NAMALWA (cell line): ENCODE measurements at regions not wholly inside any gene's neighbourhood (a gene's known extent, or its start where the extent isn't known, plus 50 kb on each side); places are given as distances from the start of the nearest gene placed in this dataset.
A peak's percentile ranks its signal among the peaks of the same experiment; 100 is the strongest.
"Not testable (repeated sequence)": the region's sequence is repeated elsewhere in the genome, so short reads cannot be mapped to it uniquely, and the experiment has no call there.

Source experiments
- DNase-seq: peaks from one replicate; pipeline ENCODE4 v3.0.0-alpha.2; 2015; ENCODE audit warnings: low spot score

DNA sequence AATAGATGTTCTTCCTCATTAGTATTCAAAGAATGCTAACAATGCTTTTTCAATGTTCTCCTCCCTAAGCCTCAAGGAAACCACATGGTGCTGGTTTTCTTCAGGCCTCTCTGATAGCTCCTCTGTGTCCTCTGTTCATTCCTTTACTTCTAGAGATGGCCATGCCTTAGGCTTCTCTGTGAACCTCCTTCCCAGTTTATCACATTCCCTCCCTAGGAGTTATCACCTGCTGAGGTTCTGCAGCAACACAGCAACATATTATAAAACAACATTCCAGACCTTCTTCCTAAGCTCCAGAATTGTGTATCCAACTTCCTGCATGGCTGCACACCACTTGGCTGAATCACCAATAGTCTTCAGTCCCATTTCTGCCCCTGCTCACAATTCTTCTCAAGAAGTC is 325.5 kb downstream of the IRS1 start:
- DNase-seq: no peak

DNA sequence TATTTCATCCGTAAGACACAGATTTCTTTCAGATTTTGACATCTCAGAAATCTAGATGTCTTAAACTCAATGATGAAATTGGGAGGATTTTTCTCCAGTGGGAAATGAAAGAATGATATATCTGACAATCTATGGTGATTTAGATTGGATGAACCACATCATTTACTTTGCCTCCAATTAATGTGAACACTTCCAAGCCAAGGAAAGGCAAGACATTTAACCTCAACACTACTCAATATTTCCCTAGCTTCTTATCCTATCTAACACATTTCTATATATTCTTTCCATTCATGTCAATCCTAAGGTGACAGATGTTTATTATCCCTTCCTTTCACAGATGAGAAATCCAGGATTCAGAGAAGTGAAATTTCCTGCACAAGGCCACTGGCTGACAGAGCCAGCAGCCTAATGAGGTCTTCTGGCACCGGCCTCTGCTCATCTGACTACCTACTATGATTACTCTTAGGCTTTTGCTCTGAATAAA is 327.6 kb downstream of the IRS1 start:
- DNase-seq: no peak

DNA sequence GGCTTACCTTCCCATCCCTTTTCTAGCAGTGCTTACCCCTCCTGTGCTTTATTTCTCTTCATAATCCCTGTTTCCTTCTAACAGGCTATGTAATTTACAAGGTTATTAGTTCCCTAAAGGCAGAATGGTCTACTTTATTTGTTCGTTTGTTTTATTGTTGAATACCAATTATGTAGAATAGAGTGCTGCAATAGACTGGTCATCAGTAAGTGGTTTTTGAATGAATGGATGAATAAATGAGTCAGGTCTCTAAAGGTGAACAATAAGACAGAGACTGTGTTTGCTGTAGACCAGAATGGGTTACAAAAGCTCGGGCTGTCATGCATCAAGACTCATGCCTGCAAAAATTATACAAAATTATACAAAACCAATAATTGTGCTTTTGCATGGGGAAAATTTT is 332.0 kb downstream of the IRS1 start:
- no peak for DNase-seq

- DNase-seq: no peak
Observed at GRCh38 chr2:226467221-226467620, 332.4 kb downstream of the IRS1 start.

DNA sequence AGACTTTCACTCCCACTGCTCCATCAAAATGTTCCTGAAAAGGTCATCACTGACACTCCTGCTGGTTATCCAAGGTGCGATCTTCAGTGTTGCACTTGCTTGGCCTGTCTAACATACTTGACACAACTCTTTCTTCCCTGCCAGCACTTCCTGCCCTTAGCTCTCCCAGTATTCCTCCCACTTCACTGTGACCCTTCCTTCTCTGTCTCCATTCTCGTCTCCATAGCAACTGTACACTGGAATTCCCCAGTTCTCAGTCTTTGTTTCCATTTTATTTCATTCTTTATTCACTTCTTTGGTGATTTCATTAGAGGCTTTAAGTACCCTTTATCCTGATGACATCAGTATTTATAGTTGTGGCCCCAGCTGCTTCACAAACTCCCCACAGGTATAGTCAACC is 333.0 kb downstream of the IRS1 start:
- no peak for DNase-seq

- DNase-seq: no peak
Observed at GRCh38 chr2:226466124-226466523, 333.5 kb downstream of the IRS1 start.

GRCh38 chr2:226464380-226464779 is 335.2 kb downstream of the IRS1 start:
- DNase-seq: no peak

GRCh38 chr2:226463154-226463553 is 336.5 kb downstream of the IRS1 start:
- DNase-seq: no peak

GRCh38 chr2:226461981-226462380 is 337.6 kb downstream of the IRS1 start:
- no peak for DNase-seq

GRCh38 chr2:226456144-226456543 is 343.5 kb downstream of the IRS1 start:
- DNase-seq: not testable (repeated sequence)

GRCh38 chr2:226452768-226453167 is 346.9 kb downstream of the IRS1 start:
- DNase-seq: no peak

DNA sequence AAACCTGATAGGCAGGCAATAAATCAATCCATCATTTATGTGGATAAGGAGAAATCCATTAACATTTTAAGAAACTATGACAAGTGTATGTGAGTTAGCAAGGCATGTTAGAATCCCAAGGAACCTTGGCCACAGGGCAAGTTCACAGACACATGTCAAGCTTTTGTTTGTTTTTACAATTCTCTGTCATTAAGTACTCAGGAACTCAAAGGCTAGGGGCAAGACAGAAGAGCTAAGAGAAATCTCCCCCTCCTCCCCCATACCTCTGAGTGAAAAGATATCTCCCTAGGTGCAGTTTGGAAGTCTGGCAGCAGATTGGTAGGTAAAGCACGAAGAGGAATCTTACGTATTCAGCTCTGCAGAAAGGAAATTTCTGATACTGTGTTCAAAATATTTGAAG is 348.1 kb downstream of the IRS1 start:
- no peak for DNase-seq

- DNase-seq: no peak
Observed at GRCh38 chr2:226450141-226450540, 349.5 kb downstream of the IRS1 start.

GRCh38 chr2:226447338-226448300 is 352.0 kb downstream of the IRS1 start:
- DNase-seq: no peak

DNA sequence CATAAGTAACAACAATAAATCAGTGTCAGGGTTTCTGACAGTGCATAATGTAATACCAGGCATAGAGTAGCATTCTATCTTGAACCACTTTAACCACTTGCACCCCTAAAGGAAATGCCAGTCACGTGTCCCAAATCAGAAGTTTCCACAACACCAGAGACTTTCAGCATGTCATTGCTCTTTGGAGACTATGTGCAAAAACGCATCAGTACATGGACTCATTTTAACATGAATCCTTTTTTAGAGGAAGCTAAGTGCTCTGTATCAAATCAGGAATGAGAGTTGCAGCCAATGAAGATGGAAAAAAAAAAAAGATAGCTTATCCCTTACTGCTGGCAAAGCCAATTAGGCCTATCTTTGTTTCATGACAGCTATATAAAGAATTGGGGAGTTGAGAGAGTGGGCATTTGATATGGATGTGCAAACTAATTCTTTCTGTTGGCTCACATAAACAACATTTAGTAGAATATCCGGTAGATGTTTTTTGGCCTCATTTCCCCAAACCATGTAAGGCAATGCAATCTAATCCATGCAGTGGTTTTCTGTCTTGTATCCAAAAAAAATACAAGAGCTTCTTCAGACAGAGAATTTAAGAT is 353.1 kb downstream of the IRS1 start:
- no peak for DNase-seq

GRCh38 chr2:226445216-226445861 is 354.3 kb downstream of the IRS1 start:
- DNase-seq: no peak

- DNase-seq: no peak
Observed at GRCh38 chr2:226443112-226443511, 356.5 kb downstream of the IRS1 start.

DNA sequence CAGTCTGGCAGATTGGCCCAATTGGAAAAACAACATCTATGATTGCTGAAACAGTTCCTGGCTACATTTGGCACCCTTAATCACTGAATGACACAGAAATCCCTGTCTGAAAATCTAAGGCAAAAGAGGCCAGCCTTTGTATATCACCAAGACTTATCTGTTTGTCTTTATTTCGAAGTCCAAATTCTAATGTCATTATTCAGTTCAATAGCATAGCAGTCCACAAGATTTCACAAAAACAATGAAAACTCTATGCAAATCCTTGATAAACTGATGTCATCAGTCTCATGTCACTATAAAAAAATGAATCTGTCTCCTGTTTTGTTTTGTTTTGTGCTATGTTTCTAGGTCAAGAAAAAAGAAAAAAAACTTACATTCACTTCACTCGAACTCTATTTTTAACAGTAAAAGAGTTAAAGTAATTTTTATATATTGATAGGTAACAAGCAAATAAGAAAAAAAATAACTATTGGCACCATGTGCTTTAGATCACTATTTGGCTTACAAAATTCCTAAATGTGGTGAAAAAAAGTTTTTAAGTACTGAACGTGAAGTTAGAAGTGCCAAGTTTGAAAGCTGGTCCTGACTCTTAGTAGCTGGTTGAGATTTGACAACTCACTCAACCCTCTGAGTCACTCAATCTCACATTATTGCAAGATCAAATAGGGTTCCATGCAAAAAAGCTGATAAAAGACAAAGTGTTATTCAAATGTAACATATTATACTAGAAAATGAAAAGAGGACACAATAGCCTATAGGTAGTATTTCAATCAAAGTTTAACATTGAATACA is 359.3 kb downstream of the IRS1 start:
- no peak for DNase-seq

DNA sequence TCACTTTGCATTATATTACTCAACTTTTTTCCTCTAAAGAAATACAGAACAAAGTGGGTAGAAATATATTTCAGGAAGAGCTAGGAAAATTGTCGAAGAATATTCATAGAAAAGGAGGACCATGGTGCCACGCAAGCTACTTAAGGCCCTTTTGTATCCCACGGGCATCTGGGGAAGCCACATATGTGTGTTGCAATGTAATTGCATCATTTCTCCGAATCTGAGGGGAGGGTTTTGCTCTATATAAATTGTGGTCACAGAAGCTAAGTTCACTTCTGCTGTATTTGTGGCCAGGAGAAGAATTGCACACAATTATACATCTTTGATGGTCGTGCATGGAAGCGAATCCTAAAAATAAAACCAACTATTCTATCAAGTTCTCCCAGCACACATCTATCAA is 360.3 kb downstream of the IRS1 start:
- DNase-seq: peak; percentile 27

- DNase-seq: no peak
Observed at GRCh38 chr2:226435146-226435545, 364.5 kb downstream of the IRS1 start.

DNA sequence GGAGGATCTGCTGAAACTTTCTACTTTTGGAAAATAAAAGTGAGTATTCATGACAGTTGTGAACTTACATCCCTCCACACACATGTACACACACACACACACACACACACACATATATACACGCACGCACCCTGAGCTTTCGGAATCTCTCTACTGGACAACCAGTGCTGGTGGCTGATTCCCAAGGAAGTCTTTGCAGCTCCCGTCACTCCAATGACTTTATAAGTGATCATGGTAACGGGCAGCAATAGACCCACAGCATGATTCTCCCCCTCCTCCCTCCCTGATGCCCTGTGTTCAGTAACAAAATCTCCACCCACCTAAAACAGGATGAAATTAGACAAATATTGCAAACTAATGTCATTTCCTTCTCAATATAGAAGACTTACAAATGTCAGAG is 364.9 kb downstream of the IRS1 start:
- no peak for DNase-seq
